ENCODE measurements at regions not wholly inside any gene's neighbourhood (a gene's known extent, or its start where the extent isn't known, plus 50 kb on each side); places are given as distances from the start of the nearest gene placed in this dataset.

GRCh38 chr2:204492417-204492816 is 52.9 kb upstream of the PARD3B start:
- TF ChIP-seq, protein P1, sequence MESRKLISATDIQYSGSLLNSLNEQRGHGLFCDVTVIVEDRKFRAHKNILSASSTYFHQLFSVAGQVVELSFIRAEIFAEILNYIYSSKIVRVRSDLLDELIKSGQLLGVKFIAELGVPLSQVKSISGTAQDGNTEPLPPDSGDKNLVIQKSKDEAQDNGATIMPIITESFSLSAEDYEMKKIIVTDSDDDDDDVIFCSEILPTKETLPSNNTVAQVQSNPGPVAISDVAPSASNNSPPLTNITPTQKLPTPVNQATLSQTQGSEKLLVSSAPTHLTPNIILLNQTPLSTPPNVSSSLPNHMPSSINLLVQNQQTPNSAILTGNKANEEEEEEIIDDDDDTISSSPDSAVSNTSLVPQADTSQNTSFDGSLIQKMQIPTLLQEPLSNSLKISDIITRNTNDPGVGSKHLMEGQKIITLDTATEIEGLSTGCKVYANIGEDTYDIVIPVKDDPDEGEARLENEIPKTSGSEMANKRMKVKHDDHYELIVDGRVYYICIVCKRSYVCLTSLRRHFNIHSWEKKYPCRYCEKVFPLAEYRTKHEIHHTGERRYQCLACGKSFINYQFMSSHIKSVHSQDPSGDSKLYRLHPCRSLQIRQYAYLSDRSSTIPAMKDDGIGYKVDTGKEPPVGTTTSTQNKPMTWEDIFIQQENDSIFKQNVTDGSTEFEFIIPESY (IDR thresholded peaks at IDR 0.05; ENCODE audit: extremely low read depth, insufficient replicate concordance, low read length), result no peak
- TF ChIP-seq EZH2 (IDR thresholded peaks at IDR 0.05), result no peak
- no peak for TF ChIP-seq CBX3 (IDR thresholded peaks at IDR 0.05; ENCODE audit: low read depth)
- no peak for TF ChIP-seq RAD21 (IDR thresholded peaks at IDR 0.05; ENCODE audit: low read depth)
- no peak for TF ChIP-seq EGR1 (IDR thresholded peaks at IDR 0.05; ENCODE audit: low read depth)
- no peak for TF ChIP-seq CTCF (IDR thresholded peaks at IDR 0.05 in 2 of 3, conservative IDR thresholded peaks at IDR 0.05 in 1 of 3; ENCODE audit: borderline replicate concordance in 1 of 3, insufficient read depth in 1 of 3, low read depth in 2 of 3, low read length in 2 of 3)
- no peak for TF ChIP-seq ELF1 (IDR thresholded peaks at IDR 0.05; ENCODE audit: borderline replicate concordance, low read depth)
- no peak for TF ChIP-seq SIN3A (IDR thresholded peaks at IDR 0.05; ENCODE audit: low read depth)
